ENCODE measurements at regions not wholly inside any gene's neighbourhood (a gene's known extent, or its start where the extent isn't known, plus 50 kb on each side); places are given as distances from the start of the nearest gene placed in this dataset.

DNA sequence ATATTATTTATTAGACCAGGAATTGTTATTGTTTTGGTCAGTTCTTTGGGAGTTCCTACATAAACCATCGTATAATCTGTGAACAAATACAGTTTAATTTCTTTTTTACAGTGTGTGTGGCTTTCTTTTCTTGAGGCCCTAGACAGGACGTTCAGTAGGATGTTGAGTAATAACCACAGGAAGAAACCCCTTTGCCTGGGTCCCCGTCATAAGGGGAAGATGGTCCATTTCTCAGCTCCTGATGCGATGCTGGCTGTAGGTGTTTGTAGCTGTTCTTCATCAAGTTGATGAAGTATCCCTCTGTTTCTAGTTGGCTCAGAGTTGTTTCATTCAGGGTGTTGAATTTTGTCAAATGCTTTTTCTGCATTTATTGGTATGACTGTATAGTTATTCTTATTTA lies 219.7 kb upstream of the ADARB2 start:
- intact Hi-C loops (cut with micrococcal nuclease), result no loop called here
- Histone ChIP-seq H2AFZ (ENCODE audit: insufficient read depth, low read depth, low read length, poor library complexity, severe bottlenecking) (no peak overlapping the region), H3K4me1 (ENCODE audit: control insufficient read depth in 2 of 2, insufficient read depth in 2 of 2, low read length in 2 of 2) (no peaks in the 10 kb centered on the region), H3K36me3 (replicated peaks in 1 of 2; ENCODE audit: control extremely low read depth in 1 of 2, control insufficient read depth in 1 of 2, extremely low read depth in 1 of 2, insufficient read depth in 2 of 2, low read length in 1 of 2) (no peaks in the 10 kb centered on the region), H3K27ac (ENCODE audit: low read length in 2 of 2) (no peak overlapping the region), H3K4me2 (replicated peaks; ENCODE audit: low read depth, low read length, poor library complexity, severe bottlenecking) (no peak overlapping the region), H3K27me3 (replicated peaks in 1 of 4; ENCODE audit: control extremely low read depth in 1 of 4, control insufficient read depth in 3 of 4, insufficient read depth in 4 of 4, low read length in 3 of 4) (peaks cover 0 to 3% (median 0%) of the 10 kb centered on the region in 4 experiments), H3K79me2 (ENCODE audit: control insufficient read depth, insufficient read depth, low read length) (no peaks in the 10 kb centered on the region), H3K9ac (ENCODE audit: low read length) (no peak overlapping the region), H3K9me3 (ENCODE audit: control extremely low read depth in 1 of 3, control insufficient read depth in 2 of 3, insufficient read depth in 1 of 3, low read length in 2 of 3) (peaks cover 0 to 14% (median 0%) of the 10 kb centered on the region in 3 donors), H3K4me3 (ENCODE audit: control extremely low read depth in 1 of 5, extremely low read depth in 1 of 5, insufficient read depth in 1 of 5, low read depth in 2 of 5, low read length in 4 of 5) (no peak overlapping the region), H4K20me1 (ENCODE audit: control insufficient read depth, insufficient read depth, low read length, poor library complexity, severe bottlenecking) (no peaks in the 10 kb centered on the region)
- CTCF ChIA-PET, result no interaction called here
- Mint-ChIP-seq H3K27me3 (peaks cover 7% of the 10 kb centered on the region), H3K4me1 (no peaks in the 10 kb centered on the region), H3K27ac (no peak overlapping the region), H3K4me3 (no peak overlapping the region), H3K9me3 (ENCODE audit: insufficient read depth) (no peaks in the 10 kb centered on the region)
- 3% methylated on average over 3 of the region's 4 CpGs for WGBS (ENCODE audit: insufficient coverage)
- POLR2A ChIA-PET, result no interaction called here
- DNase-seq, result no peak
- TF ChIP-seq, protein P1, sequence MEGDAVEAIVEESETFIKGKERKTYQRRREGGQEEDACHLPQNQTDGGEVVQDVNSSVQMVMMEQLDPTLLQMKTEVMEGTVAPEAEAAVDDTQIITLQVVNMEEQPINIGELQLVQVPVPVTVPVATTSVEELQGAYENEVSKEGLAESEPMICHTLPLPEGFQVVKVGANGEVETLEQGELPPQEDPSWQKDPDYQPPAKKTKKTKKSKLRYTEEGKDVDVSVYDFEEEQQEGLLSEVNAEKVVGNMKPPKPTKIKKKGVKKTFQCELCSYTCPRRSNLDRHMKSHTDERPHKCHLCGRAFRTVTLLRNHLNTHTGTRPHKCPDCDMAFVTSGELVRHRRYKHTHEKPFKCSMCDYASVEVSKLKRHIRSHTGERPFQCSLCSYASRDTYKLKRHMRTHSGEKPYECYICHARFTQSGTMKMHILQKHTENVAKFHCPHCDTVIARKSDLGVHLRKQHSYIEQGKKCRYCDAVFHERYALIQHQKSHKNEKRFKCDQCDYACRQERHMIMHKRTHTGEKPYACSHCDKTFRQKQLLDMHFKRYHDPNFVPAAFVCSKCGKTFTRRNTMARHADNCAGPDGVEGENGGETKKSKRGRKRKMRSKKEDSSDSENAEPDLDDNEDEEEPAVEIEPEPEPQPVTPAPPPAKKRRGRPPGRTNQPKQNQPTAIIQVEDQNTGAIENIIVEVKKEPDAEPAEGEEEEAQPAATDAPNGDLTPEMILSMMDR (IDR thresholded peaks at IDR 0.05), result no peak
- no peak for TF ChIP-seq EZH2 (IDR thresholded peaks at IDR 0.05; ENCODE audit: borderline replicate concordance, insufficient read depth, low read depth, low read length, poor library complexity, severe bottlenecking)
- no peak for ATAC-seq (ENCODE audit: low read depth)

DNA sequence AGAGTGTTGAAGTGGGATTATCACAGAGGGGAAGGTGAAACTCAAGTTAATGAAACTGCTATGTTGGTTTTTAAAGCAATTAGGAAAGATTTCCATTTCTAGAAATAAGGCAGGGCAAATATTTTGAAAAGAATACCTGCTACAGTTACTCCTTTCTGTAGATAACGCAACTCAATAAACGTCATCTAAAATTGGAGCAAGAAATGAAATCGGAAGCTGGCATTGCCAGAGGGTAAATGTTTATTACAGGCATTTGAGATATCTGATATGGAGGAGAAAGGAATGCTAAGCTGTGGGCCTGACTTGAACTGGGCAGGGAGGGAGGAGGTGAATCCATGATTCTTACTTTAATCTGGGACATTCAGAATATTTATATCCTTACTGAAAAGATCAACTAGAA lies 217.0 kb upstream of the ADARB2 start:
- Mint-ChIP-seq H3K4me3 (no peak overlapping the region), H3K4me1 (no peaks in the 10 kb centered on the region), H3K27me3 (peaks cover 11% of the 10 kb centered on the region), H3K27ac (no peak overlapping the region), H3K9me3 (ENCODE audit: insufficient read depth) (peaks cover 3% of the 10 kb centered on the region)
- no peaks in the 10 kb centered on the region for H3K79me2 ChIP-seq (ENCODE audit: control insufficient read depth, insufficient read depth, low read length)
- ChIA-PET POLR2A (no interaction called here), CTCF (no interaction called here)
- no peak for ATAC-seq (ENCODE audit: low read depth)
- H4K20me1 ChIP-seq (ENCODE audit: control insufficient read depth, insufficient read depth, low read length, poor library complexity, severe bottlenecking), result no peaks in the 10 kb centered on the region
- H3K4me1 ChIP-seq (ENCODE audit: control insufficient read depth in 2 of 2, insufficient read depth in 2 of 2, low read length in 2 of 2), result no peaks in the 10 kb centered on the region
- no peaks in the 10 kb centered on the region for H3K36me3 ChIP-seq (replicated peaks in 1 of 2; ENCODE audit: control extremely low read depth in 1 of 2, control insufficient read depth in 1 of 2, extremely low read depth in 1 of 2, insufficient read depth in 2 of 2, low read length in 1 of 2)
- WGBS (ENCODE audit: insufficient coverage), result no CpG with 5 or more reads among the region's 3 CpGs
- no peak overlapping the region for H2AFZ ChIP-seq (ENCODE audit: insufficient read depth, low read depth, low read length, poor library complexity, severe bottlenecking)
- DNase-seq, result no peak
- intact Hi-C loops (cut with micrococcal nuclease), result no loop called here
- H3K9me3 ChIP-seq (ENCODE audit: control extremely low read depth in 1 of 3, control insufficient read depth in 2 of 3, insufficient read depth in 1 of 3, low read length in 2 of 3), result peaks cover 0 to 12% (median 0%) of the 10 kb centered on the region in 3 donors
- no peak overlapping the region for H3K4me2 ChIP-seq (replicated peaks; ENCODE audit: low read depth, low read length, poor library complexity, severe bottlenecking)
- H3K4me3 ChIP-seq (ENCODE audit: control extremely low read depth in 1 of 5, extremely low read depth in 1 of 5, insufficient read depth in 1 of 5, low read depth in 2 of 5, low read length in 4 of 5), result no peak overlapping the region
- H3K27me3 ChIP-seq (replicated peaks in 1 of 4; ENCODE audit: control extremely low read depth in 1 of 4, control insufficient read depth in 3 of 4, insufficient read depth in 4 of 4, low read length in 3 of 4), result no peaks in the 10 kb centered on the region
- H3K27ac ChIP-seq (ENCODE audit: low read length in 2 of 2), result no peak overlapping the region
- no peak overlapping the region for H3K9ac ChIP-seq (ENCODE audit: low read length)
- TF ChIP-seq, protein P1 (IDR thresholded peaks at IDR 0.05), result no peak
- TF ChIP-seq EZH2 (IDR thresholded peaks at IDR 0.05; ENCODE audit: borderline replicate concordance, insufficient read depth, low read depth, low read length, poor library complexity, severe bottlenecking), result no peak

Data from B cell (primary cell).